HG02973 (cell line): ENCODE measurements at regions not wholly inside any gene's neighbourhood (a gene's known extent, or its start where the extent isn't known, plus 50 kb on each side); places are given as distances from the start of the nearest gene placed in this dataset.
"Not testable (repeated sequence)": the region's sequence is repeated elsewhere in the genome, so short reads cannot be mapped to it uniquely, and the experiment has no call there.

ENCODE experiments used
- ATAC-seq: cut with Tn5 transposase; IDR thresholded peaks from one replicate; pipeline ENCODE4 v1.9.1; 2021; ENCODE audit warnings: moderate library complexity; ENCODE audit not compliant: unreplicated experiment

- no peak for ATAC-seq
Observed at GRCh38 chr1:188122646-188123045, 1293.9 kb downstream of the PLA2G4A start.

- ATAC-seq: no peak
Observed at GRCh38 chr1:188127507-188127906, 1298.8 kb downstream of the PLA2G4A start.

- ATAC-seq: no peak
Observed at GRCh38 chr1:188128761-188129160, 1300.0 kb downstream of the PLA2G4A start.

GRCh38 chr1:188129856-188130838, 1301.4 kb downstream of the PLA2G4A start:
- ATAC-seq: no peak

- ATAC-seq: no peak
Observed at GRCh38 chr1:188137221-188137620, 1308.5 kb downstream of the PLA2G4A start.

- ATAC-seq: no peak
Observed at GRCh38 chr1:188140958-188141357, 1312.2 kb downstream of the PLA2G4A start.

GRCh38 chr1:188154196-188154595, 1325.4 kb downstream of the PLA2G4A start:
- ATAC-seq: no peak

- no peak for ATAC-seq
Observed at GRCh38 chr1:188154761-188155160, 1326.0 kb downstream of the PLA2G4A start.

- ATAC-seq: no peak
Observed at GRCh38 chr1:188155261-188155660, 1326.5 kb downstream of the PLA2G4A start.

GRCh38 chr1:188164459-188164858, 1335.7 kb downstream of the PLA2G4A start:
- ATAC-seq: no peak

GRCh38 chr1:188166654-188167053, 1337.9 kb downstream of the PLA2G4A start:
- no peak for ATAC-seq

GRCh38 chr1:188169971-188170370, 1341.2 kb downstream of the PLA2G4A start:
- ATAC-seq: no peak

GRCh38 chr1:188170411-188170810, 1341.7 kb downstream of the PLA2G4A start:
- ATAC-seq: no peak

- ATAC-seq: no peak
Observed at GRCh38 chr1:188170935-188171334, 1342.2 kb downstream of the PLA2G4A start.

GRCh38 chr1:188182063-188182462, 1353.3 kb downstream of the PLA2G4A start:
- ATAC-seq: not testable (repeated sequence)

- no peak for ATAC-seq
Observed at GRCh38 chr1:188188317-188188716, 1359.6 kb downstream of the PLA2G4A start.

GRCh38 chr1:188194916-188195315, 1366.2 kb downstream of the PLA2G4A start:
- no peak for ATAC-seq

- ATAC-seq: no peak
Observed at GRCh38 chr1:188218289-188218688, 1389.5 kb downstream of the PLA2G4A start.

GRCh38 chr1:188220051-188220450, 1391.3 kb downstream of the PLA2G4A start:
- no peak for ATAC-seq

- no peak for ATAC-seq
Observed at GRCh38 chr1:188224263-188224662, 1395.5 kb downstream of the PLA2G4A start.

GRCh38 chr1:188225975-188226374, 1397.2 kb downstream of the PLA2G4A start:
- ATAC-seq: no peak

- no peak for ATAC-seq
Observed at GRCh38 chr1:188228623-188229022, 1399.9 kb downstream of the PLA2G4A start.
